ENCODE measurements at regions not wholly inside any gene's neighbourhood (a gene's known extent, or its start where the extent isn't known, plus 50 kb on each side); places are given as distances from the start of the nearest gene placed in this dataset.

DNA sequence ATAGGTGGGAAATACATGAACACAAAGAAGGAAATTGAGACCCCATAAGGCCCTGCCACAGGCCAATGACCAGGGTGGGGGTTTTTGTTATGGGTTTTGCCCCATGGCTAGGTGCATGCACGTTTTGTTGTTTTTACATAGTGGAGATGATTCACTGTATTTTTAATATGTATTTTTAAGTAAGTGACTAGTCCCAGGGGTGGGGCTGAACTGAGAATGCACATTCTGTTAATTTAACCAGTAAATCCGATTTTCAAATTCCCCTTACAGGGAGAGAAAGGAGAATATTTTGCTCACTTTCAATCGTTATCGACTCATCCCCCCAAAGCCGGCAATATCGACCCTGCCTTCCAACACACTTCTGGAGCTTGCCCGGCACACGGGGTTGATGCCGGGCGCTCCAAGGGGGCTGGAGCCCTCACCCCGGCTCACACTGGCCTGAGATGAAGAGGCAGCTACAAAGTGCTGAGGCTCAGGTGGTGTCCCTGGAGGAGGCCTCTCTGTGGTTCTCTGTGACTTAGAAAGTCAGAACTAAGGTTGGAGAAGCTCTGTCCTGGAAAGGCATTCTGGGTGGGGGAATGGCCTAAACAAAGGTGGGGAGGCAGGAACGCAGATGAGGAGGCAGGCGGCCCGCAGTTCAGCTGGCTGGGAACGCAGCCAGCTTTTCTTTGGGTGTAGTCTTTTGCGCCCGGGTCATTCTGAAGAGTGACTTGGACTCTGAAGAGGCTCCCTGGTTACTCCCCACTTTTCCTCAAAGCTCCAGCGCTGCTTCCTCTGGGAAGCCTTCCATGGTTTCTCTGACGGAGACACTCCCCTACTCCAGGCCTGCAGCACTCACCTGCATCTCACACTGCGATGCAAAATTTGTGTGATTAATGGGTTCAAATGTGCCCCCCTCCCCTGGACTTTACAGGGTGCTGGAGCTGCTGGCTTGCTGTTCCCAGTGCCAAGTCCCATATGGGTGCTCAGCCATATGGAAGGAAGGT lies 50.7 kb upstream of the DLK1 start:
- WGBS, 2 experiments (ENCODE audit: insufficient coverage in 1 of 2, insufficient read length in 1 of 2): 85 to 87% methylated on average over 10 to 20 of the region's 20 CpGs
- Mint-ChIP-seq H3K9me3 (peaks cover 3% of the 10 kb centered on the region), H3K4me3 (no peak overlapping the region), H3K27me3 (ENCODE audit: insufficient read depth) (no peaks in the 10 kb centered on the region), H3K27ac (no peak overlapping the region), H3K36me3 (ENCODE audit: low read depth) (no peaks in the 10 kb centered on the region), H3K4me1 (peaks cover 44% of the 10 kb centered on the region)
- Histone ChIP-seq H3K4me3 (ENCODE audit: low read length) (no peak overlapping the region), H3K4me1 (ENCODE audit: control insufficient read depth, insufficient read depth, low read length) (peaks cover 29% of the 10 kb centered on the region), H3K36me3 (ENCODE audit: control insufficient read depth, insufficient read depth, low read length) (no peaks in the 10 kb centered on the region), H3K9me3 (ENCODE audit: control insufficient read depth, low read length) (no peaks in the 10 kb centered on the region), H3K27ac (ENCODE audit: low read depth, low read length) (no peak overlapping the region), H3K27me3 (ENCODE audit: control insufficient read depth, insufficient read depth, low read length, poor library complexity, severe bottlenecking) (no peaks in the 10 kb centered on the region), H3K9ac (ENCODE audit: extremely low read depth, low read length, poor library complexity, severe bottlenecking) (no peak overlapping the region)
- no peak for DNase-seq
- TF ChIP-seq, protein P1, sequence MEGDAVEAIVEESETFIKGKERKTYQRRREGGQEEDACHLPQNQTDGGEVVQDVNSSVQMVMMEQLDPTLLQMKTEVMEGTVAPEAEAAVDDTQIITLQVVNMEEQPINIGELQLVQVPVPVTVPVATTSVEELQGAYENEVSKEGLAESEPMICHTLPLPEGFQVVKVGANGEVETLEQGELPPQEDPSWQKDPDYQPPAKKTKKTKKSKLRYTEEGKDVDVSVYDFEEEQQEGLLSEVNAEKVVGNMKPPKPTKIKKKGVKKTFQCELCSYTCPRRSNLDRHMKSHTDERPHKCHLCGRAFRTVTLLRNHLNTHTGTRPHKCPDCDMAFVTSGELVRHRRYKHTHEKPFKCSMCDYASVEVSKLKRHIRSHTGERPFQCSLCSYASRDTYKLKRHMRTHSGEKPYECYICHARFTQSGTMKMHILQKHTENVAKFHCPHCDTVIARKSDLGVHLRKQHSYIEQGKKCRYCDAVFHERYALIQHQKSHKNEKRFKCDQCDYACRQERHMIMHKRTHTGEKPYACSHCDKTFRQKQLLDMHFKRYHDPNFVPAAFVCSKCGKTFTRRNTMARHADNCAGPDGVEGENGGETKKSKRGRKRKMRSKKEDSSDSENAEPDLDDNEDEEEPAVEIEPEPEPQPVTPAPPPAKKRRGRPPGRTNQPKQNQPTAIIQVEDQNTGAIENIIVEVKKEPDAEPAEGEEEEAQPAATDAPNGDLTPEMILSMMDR (conservative IDR thresholded peaks at IDR 0.05): no peak
